ENCODE measurements at regions not wholly inside any gene's neighbourhood (a gene's known extent, or its start where the extent isn't known, plus 50 kb on each side); places are given as distances from the start of the nearest gene placed in this dataset.

DNA sequence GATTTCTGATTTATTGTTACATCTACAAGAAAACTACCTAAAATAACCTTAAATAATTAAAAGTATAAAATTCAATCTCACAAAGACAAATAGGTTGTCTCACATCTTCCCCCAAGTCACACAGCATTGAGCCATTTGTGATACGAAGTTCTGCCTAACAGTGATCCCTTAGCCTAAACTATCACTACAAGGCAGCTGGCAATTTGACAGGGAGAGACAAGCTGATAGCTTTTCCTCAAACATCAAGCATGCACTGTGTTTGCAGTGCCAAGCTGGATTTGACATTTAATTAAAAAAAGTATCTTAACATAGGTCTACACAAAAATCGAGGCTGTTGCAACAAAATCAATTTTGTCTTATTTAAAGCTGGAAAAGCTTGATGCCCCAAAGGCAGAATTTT, 464.7 kb upstream of the TRAM1L1 start:
- intact Hi-C loops (cut with micrococcal nuclease; ENCODE audit: unreplicated experiment): no loop called here
- Mint-ChIP-seq H3K36me3 (ENCODE audit: insufficient read depth, unreplicated experiment) (no peaks in the 10 kb centered on the region), H3K27me3 (ENCODE audit: insufficient read depth, unreplicated experiment) (peaks cover 4% of the 10 kb centered on the region), H3K9me3 (ENCODE audit: unreplicated experiment) (no peaks in the 10 kb centered on the region), H3K27ac (ENCODE audit: unreplicated experiment) (no peak overlapping the region), H3K4me3 (ENCODE audit: unreplicated experiment) (no peak overlapping the region), H3K4me1 (ENCODE audit: low read depth, unreplicated experiment) (no peaks in the 10 kb centered on the region)
- POLR2A ChIA-PET: no interaction called here
- BruUV-seq (replicated peaks): no TSS peak
- CTCF ChIA-PET: no interaction called here
- no peak overlapping the region for H3K4me3 ChIP-seq (ENCODE audit: low read depth, low read length)
- no peak for DNase-seq
- H3K27me3 ChIP-seq (replicated peaks; ENCODE audit: control insufficient read depth, insufficient read depth, low read length): no peaks in the 10 kb centered on the region
- H3K4me1 ChIP-seq: no peaks in the 10 kb centered on the region
- no peaks in the 10 kb centered on the region for H3K36me3 ChIP-seq (ENCODE audit: control insufficient read depth, insufficient read depth, low read length)
- no peaks in the 10 kb centered on the region for H3K9me3 ChIP-seq
- TF ChIP-seq, protein P1, sequence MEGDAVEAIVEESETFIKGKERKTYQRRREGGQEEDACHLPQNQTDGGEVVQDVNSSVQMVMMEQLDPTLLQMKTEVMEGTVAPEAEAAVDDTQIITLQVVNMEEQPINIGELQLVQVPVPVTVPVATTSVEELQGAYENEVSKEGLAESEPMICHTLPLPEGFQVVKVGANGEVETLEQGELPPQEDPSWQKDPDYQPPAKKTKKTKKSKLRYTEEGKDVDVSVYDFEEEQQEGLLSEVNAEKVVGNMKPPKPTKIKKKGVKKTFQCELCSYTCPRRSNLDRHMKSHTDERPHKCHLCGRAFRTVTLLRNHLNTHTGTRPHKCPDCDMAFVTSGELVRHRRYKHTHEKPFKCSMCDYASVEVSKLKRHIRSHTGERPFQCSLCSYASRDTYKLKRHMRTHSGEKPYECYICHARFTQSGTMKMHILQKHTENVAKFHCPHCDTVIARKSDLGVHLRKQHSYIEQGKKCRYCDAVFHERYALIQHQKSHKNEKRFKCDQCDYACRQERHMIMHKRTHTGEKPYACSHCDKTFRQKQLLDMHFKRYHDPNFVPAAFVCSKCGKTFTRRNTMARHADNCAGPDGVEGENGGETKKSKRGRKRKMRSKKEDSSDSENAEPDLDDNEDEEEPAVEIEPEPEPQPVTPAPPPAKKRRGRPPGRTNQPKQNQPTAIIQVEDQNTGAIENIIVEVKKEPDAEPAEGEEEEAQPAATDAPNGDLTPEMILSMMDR (IDR thresholded peaks at IDR 0.05; ENCODE audit: insufficient read depth in 1 of 2, low read depth in 1 of 2, low read length in 1 of 2, severe bottlenecking in 1 of 2, unreplicated experiment in 1 of 2): no peak

DNA sequence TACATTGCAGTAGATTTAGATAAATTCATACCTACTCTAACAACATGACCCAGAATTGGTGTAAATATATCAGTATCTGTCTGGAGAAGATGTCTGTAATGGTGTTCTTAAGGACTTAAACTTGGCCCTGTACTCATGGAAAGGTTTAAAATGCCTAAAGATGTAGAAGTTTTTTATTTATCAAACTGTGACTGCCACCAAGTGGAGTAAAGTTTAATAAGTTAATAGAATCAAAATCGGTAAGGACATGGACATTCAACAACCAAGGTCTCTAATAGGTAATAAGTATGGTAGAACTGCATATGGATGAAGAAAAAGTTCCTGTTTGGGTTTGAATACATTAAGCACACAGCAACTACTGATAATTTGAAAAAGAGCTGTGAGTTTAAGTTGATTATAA, 474.0 kb upstream of the NDST3 start:
- ChIA-PET CTCF (no interaction called here), POLR2A (no interaction called here)
- BruUV-seq (replicated peaks): no TSS peak
- Histone ChIP-seq H3K36me3 (ENCODE audit: control insufficient read depth, insufficient read depth, low read length) (no peaks in the 10 kb centered on the region), H3K4me1 (no peaks in the 10 kb centered on the region), H3K9me3 (no peaks in the 10 kb centered on the region), H3K4me3 (ENCODE audit: low read depth, low read length) (no peak overlapping the region), H3K27me3 (replicated peaks; ENCODE audit: control insufficient read depth, insufficient read depth, low read length) (no peaks in the 10 kb centered on the region)
- Mint-ChIP-seq H3K4me3 (ENCODE audit: unreplicated experiment) (no peak overlapping the region), H3K27ac (ENCODE audit: unreplicated experiment) (no peak overlapping the region), H3K4me1 (ENCODE audit: low read depth, unreplicated experiment) (no peaks in the 10 kb centered on the region), H3K9me3 (ENCODE audit: unreplicated experiment) (no peaks in the 10 kb centered on the region), H3K27me3 (ENCODE audit: insufficient read depth, unreplicated experiment) (peaks cover 3% of the 10 kb centered on the region), H3K36me3 (ENCODE audit: insufficient read depth, unreplicated experiment) (no peaks in the 10 kb centered on the region)
- no peak for DNase-seq
- intact Hi-C loops (cut with micrococcal nuclease; ENCODE audit: unreplicated experiment): loop anchor here (1.0 kb wide), 1 partner anchor 426 kb away; no protein-coding TSS in a partner anchor
- TF ChIP-seq, protein P1 (IDR thresholded peaks at IDR 0.05; ENCODE audit: insufficient read depth in 1 of 2, low read depth in 1 of 2, low read length in 1 of 2, severe bottlenecking in 1 of 2, unreplicated experiment in 1 of 2): no peak

DNA sequence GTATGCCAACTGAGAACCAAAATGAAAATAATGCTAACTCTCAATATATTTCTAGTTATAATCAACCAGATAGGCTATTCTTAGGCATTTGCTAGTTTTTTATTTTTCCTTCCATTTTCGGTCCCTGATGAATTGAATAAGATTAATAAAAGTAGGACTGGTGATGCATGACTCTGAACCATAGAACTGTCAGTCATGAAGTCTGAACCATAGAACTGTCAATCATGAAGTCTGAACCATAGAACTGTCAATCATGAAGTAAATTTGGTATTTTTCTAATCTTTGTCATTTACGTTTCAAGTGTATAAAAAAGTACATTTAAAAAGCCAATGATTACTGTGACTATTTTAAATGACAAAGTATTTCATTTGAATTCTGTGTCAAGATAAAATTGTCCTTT, 460.2 kb upstream of the NDST3 start:
- no peaks in the 10 kb centered on the region for H3K36me3 Mint-ChIP-seq (ENCODE audit: insufficient read depth, unreplicated experiment)
- intact Hi-C loops (cut with micrococcal nuclease; ENCODE audit: unreplicated experiment): no loop called here
- no TSS peak for BruUV-seq (replicated peaks)
- H3K36me3 ChIP-seq (ENCODE audit: control insufficient read depth, insufficient read depth, low read length): no peaks in the 10 kb centered on the region
- H3K4me1 Mint-ChIP-seq (ENCODE audit: low read depth, unreplicated experiment): no peaks in the 10 kb centered on the region
- no peaks in the 10 kb centered on the region; the same call in 1 of the 2 replicates for H3K4me1 ChIP-seq
- H3K4me3 ChIP-seq (ENCODE audit: low read depth, low read length): no peak overlapping the region
- H3K4me3 Mint-ChIP-seq (ENCODE audit: unreplicated experiment): no peak overlapping the region
- POLR2A ChIA-PET: no interaction called here
- H3K27ac Mint-ChIP-seq (ENCODE audit: unreplicated experiment): no peak overlapping the region
- no peak for DNase-seq
- no peaks in the 10 kb centered on the region for H3K9me3 Mint-ChIP-seq (ENCODE audit: unreplicated experiment)
- peaks cover 3% of the 10 kb centered on the region for H3K27me3 Mint-ChIP-seq (ENCODE audit: insufficient read depth, unreplicated experiment)
- no peaks in the 10 kb centered on the region for H3K9me3 ChIP-seq
- TF ChIP-seq, protein P1 (IDR thresholded peaks at IDR 0.05; ENCODE audit: insufficient read depth in 1 of 2, low read depth in 1 of 2, low read length in 1 of 2, severe bottlenecking in 1 of 2, unreplicated experiment in 1 of 2): no peak
- no peaks in the 10 kb centered on the region for H3K27me3 ChIP-seq (replicated peaks; ENCODE audit: control insufficient read depth, insufficient read depth, low read length)
- CTCF ChIA-PET: no interaction called here
